HL-60 (cell line): ENCODE measurements at regions not wholly inside any gene's neighbourhood (a gene's known extent, or its start where the extent isn't known, plus 50 kb on each side); places are given as distances from the start of the nearest gene placed in this dataset.

Experiments
- DNase-seq, 2 experiments: peaks; one replicate each; pipeline ENCODE4 v3.0.0-alpha.2; 2010 to 2020; ENCODE audit warnings: low read depth in 1 of 2, low spot score in 1 of 2
- H3K27ac ChIP-seq: fragments of 250-450 bp; sonication (Bioruptor Pico); replicated peaks from 2 replicates; pipeline ENCODE4 v1.5.1; 2020; ENCODE audit warnings: mild to moderate bottlenecking, moderate library complexity
- H3K27me3 ChIP-seq: fragments of 250-450 bp; sonication (Bioruptor Pico); 2 replicates; pipeline ENCODE4 v1.5.1; 2021; ENCODE audit warnings: mild to moderate bottlenecking, moderate library complexity; ENCODE audit not compliant: insufficient read depth, poor library complexity, severe bottlenecking
- H3K4me3 ChIP-seq: replicated peaks from 2 replicates; pipeline ENCODE4 v1.5.1; 2011; ENCODE audit warnings: mild to moderate bottlenecking, control low read depth, low read length; ENCODE audit not compliant: insufficient read depth
- CTCF ChIP-seq: IDR thresholded peaks from one replicate; pipeline ENCODE4 v1.5.1; 2011; ENCODE audit warnings: low read length, control low read depth, inconsistent platforms; ENCODE audit not compliant: insufficient read depth
- GABPA ChIP-seq: IDR thresholded peaks from 2 replicates; pipeline ENCODE4 v1.6.1; 2012; ENCODE audit warnings: low read depth
- POLR2AphosphoS5 ChIP-seq: IDR thresholded peaks from 2 replicates; pipeline ENCODE4 v1.6.1; 2012; ENCODE audit warnings: low read depth
- REST ChIP-seq: IDR thresholded peaks from 2 replicates; pipeline ENCODE4 v1.6.1; 2012; ENCODE audit warnings: low read depth; ENCODE audit not compliant: insufficient replicate concordance
- SPI1 ChIP-seq: IDR thresholded peaks from 2 replicates; pipeline ENCODE4 v1.6.1; 2012; ENCODE audit warnings: low read depth, mild to moderate bottlenecking, borderline replicate concordance

GRCh38 chr10:23523251-23523650, 84.4 kb downstream of the OTUD1 start:
- no peak overlapping the region for H3K4me3 ChIP-seq
- TF ChIP-seq GABPA (no peak), CTCF (no peak), POLR2AphosphoS5 (no peak), SPI1 (no peak), REST (no peak)
- no peak for DNase-seq
- H3K27me3 ChIP-seq, result no peaks in the 10 kb centered on the region
- H3K27ac ChIP-seq, result no peak overlapping the region

GRCh38 chr10:23525406-23525805, 86.5 kb downstream of the OTUD1 start:
- H3K27me3 ChIP-seq, result no peaks in the 10 kb centered on the region

GRCh38 chr10:23528419-23528818, 89.5 kb downstream of the OTUD1 start:
- no peak for DNase-seq
- no peaks in the 10 kb centered on the region for H3K27me3 ChIP-seq
- no peak for TF ChIP-seq POLR2AphosphoS5
- TF ChIP-seq CTCF, result no peak
- TF ChIP-seq SPI1, result no peak
- TF ChIP-seq REST, result no peak
- no peak for TF ChIP-seq GABPA
- H3K27ac ChIP-seq, result no peak overlapping the region
- H3K4me3 ChIP-seq, result no peak overlapping the region

More at GRCh38 chr10:23525406-23525805, 86.5 kb downstream of the OTUD1 start:
- no peak overlapping the region for H3K27ac ChIP-seq
- no peak overlapping the region for H3K4me3 ChIP-seq
- DNase-seq, result no peak
- TF ChIP-seq GABPA (no peak), REST (no peak), CTCF (no peak), SPI1 (no peak), POLR2AphosphoS5 (no peak)
